BLaER1 (cell line): ENCODE measurements at regions not wholly inside any gene's neighbourhood (a gene's known extent, or its start where the extent isn't known, plus 50 kb on each side); places are given as distances from the start of the nearest gene placed in this dataset.
"Not testable (repeated sequence)": the region's sequence is repeated elsewhere in the genome, so short reads cannot be mapped to it uniquely, and the experiment has no call there.

Experiments
- H3K27ac ChIP-seq: shearing (Covaris generic); formaldehyde crosslinking; 2 replicates; pipeline ENCODE4 v1.8.1; 2022
- H3K27me3 ChIP-seq: shearing (Covaris generic); formaldehyde crosslinking; 2 replicates; pipeline ENCODE4 v1.8.1; 2022
- H3K36me3 ChIP-seq: shearing (Covaris generic); formaldehyde crosslinking; 2 replicates; pipeline ENCODE4 v1.8.1; 2022
- H3K4me1 ChIP-seq: shearing (Covaris generic); formaldehyde crosslinking; 2 replicates; pipeline ENCODE4 v1.8.1; 2022
- H3K4me2 ChIP-seq: shearing (Covaris generic); formaldehyde crosslinking; 2 replicates; pipeline ENCODE4 v1.8.1; 2022
- H3K4me3 ChIP-seq: shearing (Covaris generic); formaldehyde crosslinking; 2 replicates; pipeline ENCODE4 v1.8.1; 2022
- H3K9ac ChIP-seq: shearing (Covaris generic); formaldehyde crosslinking; 2 replicates; pipeline ENCODE4 v1.8.1; 2022
- H3K9me3 ChIP-seq: shearing (Covaris generic); formaldehyde crosslinking; 2 replicates; pipeline ENCODE4 v1.8.1; 2022
- H4K20me1 ChIP-seq: shearing (Covaris generic); formaldehyde crosslinking; 2 replicates; pipeline ENCODE4 v1.8.1; 2022
- Cebpa-rat ChIP-seq: shearing (Covaris generic); IDR thresholded peaks from 2 replicates; pipeline ENCODE4 v1.8.1; 2022

DNA sequence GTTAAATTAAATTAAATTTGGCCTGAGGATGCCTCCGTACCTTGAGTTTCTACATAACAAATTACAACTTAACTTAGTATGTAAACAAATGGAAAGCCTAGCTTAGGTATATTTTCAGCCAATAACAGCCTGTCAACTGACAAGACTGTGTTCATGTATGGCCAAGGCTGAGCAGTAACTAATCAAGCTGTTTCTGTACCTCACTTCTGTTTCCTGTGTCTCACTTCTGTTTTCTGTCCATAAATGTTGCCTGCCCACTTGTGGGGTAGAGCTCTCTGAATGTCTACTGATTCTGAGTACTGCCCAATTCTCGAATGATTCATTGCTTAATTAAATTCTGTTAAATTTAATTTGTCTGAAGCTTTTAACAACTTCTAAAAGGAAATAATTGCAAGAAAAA, 445.2 kb downstream of the PCDH11X start:
- Histone ChIP-seq H3K36me3 (no peaks in the 10 kb centered on the region), H3K4me2 (no peak overlapping the region), H3K9ac (no peak overlapping the region), H3K27ac (no peak overlapping the region), H3K27me3 (peaks cover 63% of the 10 kb centered on the region), H3K4me3 (no peak overlapping the region), H3K9me3 (no peaks in the 10 kb centered on the region), H3K4me1 (no peaks in the 10 kb centered on the region), H4K20me1 (no peaks in the 10 kb centered on the region; the same call in 1 of the 2 replicates)
- TF ChIP-seq Cebpa-rat: no peak

DNA sequence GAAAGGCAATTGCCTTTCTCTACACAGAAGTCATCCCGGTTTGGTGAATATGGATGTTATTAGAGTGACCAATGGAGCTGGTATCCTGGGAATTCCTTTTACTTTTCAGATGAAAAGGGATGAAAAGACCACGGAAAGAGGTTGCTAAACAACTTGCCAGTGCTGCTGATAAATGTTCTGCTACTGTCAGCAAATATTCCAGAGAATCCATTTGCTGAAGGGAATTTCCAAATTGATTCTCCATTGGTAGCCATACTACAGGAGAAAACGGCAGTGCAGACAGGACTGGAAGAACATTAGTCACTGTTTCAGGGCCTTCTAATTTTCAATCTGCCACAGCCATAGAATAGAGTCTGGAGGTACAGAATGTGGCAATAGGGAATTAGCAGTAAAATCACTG, 451.5 kb downstream of the PCDH11X start:
- Histone ChIP-seq H3K9ac (no peak overlapping the region), H3K36me3 (no peaks in the 10 kb centered on the region), H3K4me3 (no peak overlapping the region), H3K4me1 (no peaks in the 10 kb centered on the region), H3K9me3 (no peaks in the 10 kb centered on the region), H4K20me1 (no peaks in the 10 kb centered on the region), H3K27ac (no peak overlapping the region), H3K27me3 (peaks cover 42% of the 10 kb centered on the region), H3K4me2 (no peak overlapping the region)
- TF ChIP-seq Cebpa-rat: no peak

DNA sequence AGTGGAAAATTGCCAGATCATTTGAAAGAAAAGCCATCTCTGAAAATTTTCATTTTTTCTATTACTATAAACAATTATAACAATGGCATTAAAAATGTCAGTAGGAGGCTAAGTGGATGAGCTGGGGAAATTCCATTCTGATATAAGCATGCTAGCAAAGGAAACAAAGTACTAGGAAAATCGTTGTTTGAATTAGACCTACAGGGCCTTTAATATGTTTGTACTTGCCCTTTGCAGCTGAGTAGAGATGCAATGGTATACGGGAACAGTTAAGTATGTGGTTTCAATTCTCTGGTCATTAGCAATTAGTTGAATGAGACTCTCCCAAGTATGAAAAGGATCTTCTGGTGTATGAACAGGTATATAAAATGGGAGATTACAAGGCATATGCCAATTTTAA, 452.2 kb downstream of the PCDH11X start:
- no peak overlapping the region for H3K4me2 ChIP-seq
- no peak for TF ChIP-seq Cebpa-rat
- no peaks in the 10 kb centered on the region for H4K20me1 ChIP-seq
- H3K9ac ChIP-seq: no peak overlapping the region
- H3K4me1 ChIP-seq: no peaks in the 10 kb centered on the region
- H3K36me3 ChIP-seq: no peaks in the 10 kb centered on the region
- H3K4me3 ChIP-seq: no peak overlapping the region
- H3K27me3 ChIP-seq: peaks cover 36% of the 10 kb centered on the region
- no peaks in the 10 kb centered on the region for H3K9me3 ChIP-seq
- no peak overlapping the region for H3K27ac ChIP-seq

DNA sequence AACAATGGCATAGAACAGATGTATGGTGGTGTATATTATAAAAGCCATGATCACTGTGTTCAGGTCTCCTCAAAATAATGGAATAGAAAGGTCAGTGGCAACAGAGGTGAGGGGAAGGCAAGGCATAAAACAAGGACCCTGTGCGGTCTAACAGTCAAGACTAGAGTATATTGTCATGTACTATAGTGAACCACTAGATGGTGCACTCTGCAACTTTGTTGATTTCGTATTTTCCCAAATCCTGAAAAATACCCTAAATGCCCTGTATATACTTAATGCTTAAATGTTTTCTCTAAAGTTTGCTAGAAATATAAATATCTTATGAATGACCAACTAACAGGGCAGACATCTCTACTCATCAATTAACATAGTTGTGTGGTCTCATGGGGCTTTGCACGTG, 453.0 kb downstream of the PCDH11X start:
- H3K27ac ChIP-seq: no peak overlapping the region
- H3K27me3 ChIP-seq: peaks cover 28% of the 10 kb centered on the region
- no peak overlapping the region for H3K4me3 ChIP-seq
- no peaks in the 10 kb centered on the region for H3K4me1 ChIP-seq
- no peaks in the 10 kb centered on the region for H3K36me3 ChIP-seq
- no peaks in the 10 kb centered on the region for H3K9me3 ChIP-seq
- no peak overlapping the region for H3K9ac ChIP-seq
- H3K4me2 ChIP-seq: no peak overlapping the region
- TF ChIP-seq Cebpa-rat: no peak
- H4K20me1 ChIP-seq: no peaks in the 10 kb centered on the region

DNA sequence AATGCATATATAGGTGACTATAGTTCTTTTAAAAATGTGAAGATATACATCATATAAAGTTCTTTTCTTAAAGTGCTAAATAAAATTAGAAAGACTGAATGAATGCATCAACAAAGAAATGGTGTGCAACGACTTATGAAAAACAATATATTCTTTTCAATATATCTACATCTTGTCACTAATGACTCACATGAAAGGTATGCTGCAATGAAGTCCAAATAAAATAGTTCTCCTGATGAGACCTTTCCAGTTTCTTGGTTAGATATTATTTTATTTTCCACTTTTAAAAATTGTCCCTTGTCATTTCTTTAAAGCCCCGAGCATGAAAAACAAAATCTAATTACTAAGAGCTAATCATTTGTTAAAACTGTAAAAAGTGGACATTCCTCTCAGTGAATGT, 462.1 kb downstream of the PCDH11X start:
- no peaks in the 10 kb centered on the region for H3K9me3 ChIP-seq
- TF ChIP-seq Cebpa-rat: no peak

DNA sequence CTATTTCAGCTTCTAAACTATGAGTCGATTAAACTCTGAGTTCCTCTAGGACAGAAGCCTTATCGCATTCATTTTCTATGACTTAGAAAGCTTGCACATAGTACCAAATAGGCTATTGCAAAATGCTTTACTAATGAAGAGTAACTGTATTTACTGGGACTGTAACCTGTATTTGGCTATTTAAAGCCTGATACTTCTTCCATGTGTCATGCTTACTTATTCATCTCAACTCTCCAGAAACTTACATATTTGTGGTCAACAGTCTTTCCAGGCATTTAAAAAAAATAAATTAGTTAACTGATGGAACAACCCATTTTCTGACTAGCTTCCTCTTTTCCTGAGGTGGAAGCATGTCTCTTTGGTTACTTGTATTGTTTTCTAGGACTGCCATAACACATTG, 467.9 kb downstream of the PCDH11X start:
- Histone ChIP-seq H3K9ac (no peak overlapping the region), H3K36me3 (no peaks in the 10 kb centered on the region), H3K4me2 (no peak overlapping the region), H3K4me3 (no peak overlapping the region), H3K27ac (no peak overlapping the region), H4K20me1 (no peaks in the 10 kb centered on the region), H3K9me3 (no peaks in the 10 kb centered on the region), H3K27me3 (peaks cover 58% of the 10 kb centered on the region), H3K4me1 (no peaks in the 10 kb centered on the region)
- TF ChIP-seq Cebpa-rat: no peak

More for the DNA sequence above, 462.1 kb downstream of the PCDH11X start:
- Histone ChIP-seq H3K27me3 (peaks cover 41% of the 10 kb centered on the region), H3K4me2 (no peak overlapping the region), H3K9ac (no peak overlapping the region), H3K4me1 (no peaks in the 10 kb centered on the region), H3K4me3 (no peak overlapping the region), H3K36me3 (no peaks in the 10 kb centered on the region), H4K20me1 (no peaks in the 10 kb centered on the region), H3K27ac (no peak overlapping the region)

DNA sequence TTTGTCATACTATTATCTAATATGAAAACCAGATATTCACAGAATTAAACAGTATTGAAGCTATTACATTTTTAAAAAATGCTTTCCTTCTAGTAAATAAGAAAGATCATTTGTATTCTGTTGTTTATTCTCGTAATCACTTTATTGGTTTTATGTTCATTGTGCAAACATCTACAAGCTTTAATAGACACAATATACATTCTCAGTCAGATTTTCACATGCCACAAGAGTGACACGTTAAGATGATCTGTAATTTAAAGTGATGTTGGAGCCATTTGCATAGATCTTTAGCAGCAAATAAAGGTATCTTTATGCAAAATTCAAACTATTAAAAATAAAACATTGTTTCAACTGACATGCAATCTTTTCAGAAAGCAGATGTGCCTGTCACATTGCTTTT, 469.9 kb downstream of the PCDH11X start:
- no peaks in the 10 kb centered on the region for H3K9me3 ChIP-seq
- no peak for TF ChIP-seq Cebpa-rat
- H3K27ac ChIP-seq: no peak overlapping the region
- H3K27me3 ChIP-seq: peaks cover 52% of the 10 kb centered on the region
- no peaks in the 10 kb centered on the region; the same call in 1 of the 2 replicates for H4K20me1 ChIP-seq
- H3K4me3 ChIP-seq: no peak overlapping the region
- H3K4me1 ChIP-seq: no peaks in the 10 kb centered on the region
- H3K4me2 ChIP-seq: no peak overlapping the region
- H3K36me3 ChIP-seq: no peaks in the 10 kb centered on the region
- no peak overlapping the region for H3K9ac ChIP-seq

DNA sequence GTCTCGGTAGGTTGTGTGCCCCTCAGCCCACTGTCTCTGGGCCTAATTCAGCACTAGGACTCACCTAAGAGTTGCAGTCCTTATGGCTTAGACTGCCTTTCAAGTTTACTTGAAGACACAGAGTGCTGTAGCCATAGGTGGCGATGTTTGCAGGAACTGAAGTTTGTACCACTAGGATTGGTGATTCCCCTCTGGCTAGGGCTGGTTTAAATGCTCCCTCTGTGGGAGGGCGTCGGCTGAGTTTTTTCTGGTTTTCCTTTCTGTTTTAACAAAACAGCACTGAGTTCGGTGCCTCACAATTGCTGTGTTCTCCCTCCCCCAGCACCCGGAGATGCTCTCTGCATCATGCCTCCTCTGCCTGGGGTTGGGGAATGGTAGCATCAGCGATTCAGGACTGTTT, 480.9 kb downstream of the PCDH11X start:
- no peaks in the 10 kb centered on the region for H3K36me3 ChIP-seq

DNA sequence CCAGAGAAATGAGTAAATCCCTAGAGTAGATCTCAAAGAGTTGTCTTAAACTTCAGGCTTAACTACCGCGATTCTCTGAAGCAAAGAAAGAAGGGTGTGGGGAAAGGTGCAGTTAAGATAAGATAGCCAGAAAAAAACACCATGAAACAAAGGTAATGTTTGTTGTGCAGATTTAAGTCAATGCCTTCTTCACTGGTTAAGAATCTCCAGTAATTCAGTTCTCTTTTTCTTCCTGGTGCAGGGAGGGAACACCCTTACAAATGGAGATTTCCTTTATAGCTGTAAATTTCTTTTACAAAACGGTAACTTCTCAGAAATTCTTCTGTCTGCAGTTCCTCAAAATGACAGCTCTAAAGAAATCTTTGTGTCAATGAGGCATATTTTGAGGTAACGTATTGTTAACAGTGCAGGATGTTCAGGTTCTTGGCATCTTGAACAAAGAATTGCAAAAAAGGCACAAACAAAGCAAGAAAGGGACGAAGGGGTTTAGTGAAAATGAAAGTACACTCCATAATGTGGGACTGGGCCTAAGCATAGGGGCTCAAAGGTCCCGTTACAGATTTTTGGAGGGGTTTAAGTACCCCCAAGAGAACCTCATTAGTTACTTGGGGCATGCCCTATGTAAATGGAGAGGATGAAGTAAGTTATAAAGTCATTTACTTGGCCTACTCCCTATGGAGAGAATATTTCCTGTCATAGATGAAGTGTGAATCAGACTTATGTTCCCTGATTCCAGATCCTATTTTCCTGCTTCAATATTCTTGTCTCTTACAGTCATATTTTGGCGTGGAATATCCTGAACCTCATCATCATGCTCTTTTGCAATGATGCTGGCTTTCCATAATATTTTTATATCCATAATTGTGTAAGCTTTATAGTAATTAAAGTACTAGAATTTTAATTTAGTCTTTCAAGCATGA, 492.0 kb downstream of the PCDH11X start:
- Histone ChIP-seq H3K4me1 (no peaks in the 10 kb centered on the region), H3K27ac (no peak overlapping the region), H3K36me3 (no peaks in the 10 kb centered on the region), H3K27me3 (peaks cover 70% of the 10 kb centered on the region), H3K9ac (no peak overlapping the region), H4K20me1 (peaks cover 7% of the 10 kb centered on the region; the same call in 1 of the 2 replicates), H3K4me3 (no peak overlapping the region), H3K9me3 (no peaks in the 10 kb centered on the region), H3K4me2 (no peak overlapping the region)
- TF ChIP-seq Cebpa-rat: no peak

More for the DNA sequence above, 480.9 kb downstream of the PCDH11X start:
- H3K27me3 ChIP-seq: peaks cover 45% of the 10 kb centered on the region
- H3K9ac ChIP-seq: no peak overlapping the region
- no peak for TF ChIP-seq Cebpa-rat
- H4K20me1 ChIP-seq: no peaks in the 10 kb centered on the region
- H3K4me2 ChIP-seq: no peak overlapping the region
- H3K9me3 ChIP-seq: peaks cover 29% of the 10 kb centered on the region
- H3K27ac ChIP-seq: no peak overlapping the region
- no peaks in the 10 kb centered on the region for H3K4me1 ChIP-seq
- H3K4me3 ChIP-seq: no peak overlapping the region

DNA sequence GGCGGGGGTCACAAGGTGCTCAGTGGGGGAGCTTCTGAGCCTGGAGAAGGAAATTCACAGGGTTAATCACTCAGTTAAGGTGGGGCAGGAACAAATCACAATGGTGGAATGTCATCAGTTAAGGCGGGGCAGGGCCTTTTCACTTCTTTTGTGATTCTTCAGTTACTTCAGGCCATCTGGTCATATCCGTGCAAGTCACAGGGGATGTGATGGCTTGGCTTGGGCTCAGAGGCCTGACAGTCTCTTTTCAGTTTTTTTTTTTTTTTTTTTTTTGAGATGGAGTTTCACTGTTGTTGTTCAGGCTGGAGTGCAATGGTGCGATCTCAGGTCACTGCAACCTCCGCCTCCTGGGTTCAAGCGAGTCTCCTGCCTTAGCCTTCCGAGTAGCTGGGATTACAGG, 499.4 kb downstream of the PCDH11X start:
- H3K27ac ChIP-seq, H4K20me1 ChIP-seq, H3K9ac ChIP-seq, H3K9me3 ChIP-seq, H3K4me3 ChIP-seq, H3K4me2 ChIP-seq, H3K4me1 ChIP-seq, H3K36me3 ChIP-seq: not testable (repeated sequence)
- H3K27me3 ChIP-seq: peaks cover 51% of the 10 kb centered on the region

DNA sequence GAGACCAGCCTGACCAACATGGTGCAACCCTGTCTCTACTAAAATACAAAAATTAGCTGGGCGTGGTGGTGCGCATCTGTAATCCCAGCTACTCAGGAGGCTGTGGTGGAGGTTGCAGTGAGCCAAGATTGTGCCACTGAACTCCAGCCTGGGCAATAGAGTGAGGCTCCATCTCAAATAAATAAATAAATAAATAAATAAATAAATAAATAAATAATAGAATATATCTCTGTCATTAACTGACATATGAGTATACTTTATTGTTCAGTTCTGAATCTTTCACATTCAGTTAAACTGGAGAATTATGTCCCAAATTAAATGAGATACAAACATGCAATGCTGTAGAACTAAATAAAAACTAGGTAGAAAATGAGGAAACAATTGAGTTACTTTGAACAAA, 501.2 kb downstream of the PCDH11X start:
- not testable (repeated sequence) for H3K36me3 ChIP-seq, H3K4me2 ChIP-seq, H3K27ac ChIP-seq, H3K9me3 ChIP-seq, H4K20me1 ChIP-seq, H3K4me1 ChIP-seq, H3K9ac ChIP-seq, H3K4me3 ChIP-seq
- H3K27me3 ChIP-seq: peaks cover 51% of the 10 kb centered on the region
